GM23338 (cell line): ENCODE measurements at regions not wholly inside any gene's neighbourhood (a gene's known extent, or its start where the extent isn't known, plus 50 kb on each side); places are given as distances from the start of the nearest gene placed in this dataset.

Experiments
- ATAC-seq: fragments of 200-7000 bp; cut with Tn5 transposase; 3 replicates; pipeline ENCODE4 v1.9.1; 2020
- DNase-seq: peaks from one replicate; pipeline ENCODE4 v3.0.0-alpha.2; 2015; ENCODE audit warnings: low spot score
- H2AFZ ChIP-seq: fragments of 200-600 bp; sonication (generic); 2 replicates; pipeline ENCODE4 v1.8.0; 2016; ENCODE audit warnings: antibody characterized with exemption, mild to moderate bottlenecking, moderate library complexity
- H3F3A ChIP-seq: fragments of 200-600 bp; sonication (generic); replicated peaks from 2 replicates; pipeline ENCODE4 v1.8.0; 2017; ENCODE audit warnings: antibody characterized with exemption, mixed run types, low read depth
- H3K27ac ChIP-seq: fragments of 200-600 bp; sonication (generic); 2 replicates; pipeline ENCODE4 v1.6.1; 2016; ENCODE audit warnings: low read depth
- H3K27me3 ChIP-seq: fragments of 200-600 bp; sonication (generic); 2 replicates; pipeline ENCODE4 v1.8.0; 2016; ENCODE audit warnings: mild to moderate bottlenecking, mixed run types, moderate library complexity; ENCODE audit not compliant: insufficient read depth
- H3K36me3 ChIP-seq: fragments of 200-600 bp; sonication (generic); 2 replicates; pipeline ENCODE4 v1.8.0; 2016; ENCODE audit warnings: mild to moderate bottlenecking; ENCODE audit not compliant: insufficient read depth
- H3K4me1 ChIP-seq: fragments of 200-600 bp; sonication (generic); 2 replicates; pipeline ENCODE4 v1.8.0; 2016; ENCODE audit warnings: mild to moderate bottlenecking, moderate library complexity; ENCODE audit not compliant: insufficient read depth
- H3K4me2 ChIP-seq: fragments of 200-600 bp; sonication (generic); 2 replicates; pipeline ENCODE4 v1.7.1; 2017; ENCODE audit warnings: mixed run types
- H3K4me3 ChIP-seq: fragments of 200-600 bp; sonication (generic); 2 replicates; pipeline ENCODE4 v1.6.1; 2016; ENCODE audit warnings: mixed run types
- H3K79me2 ChIP-seq: fragments of 200-600 bp; sonication (generic); replicated peaks from 2 replicates; pipeline ENCODE4 v1.8.0; 2017; ENCODE audit warnings: mild to moderate bottlenecking; ENCODE audit not compliant: insufficient read depth
- H3K9me2 ChIP-seq: fragments of 200-600 bp; sonication (generic); 2 replicates; pipeline ENCODE4 v1.8.0; 2017; ENCODE audit not compliant: insufficient read depth
- H4K20me1 ChIP-seq: fragments of 200-600 bp; sonication (generic); replicated peaks from 2 replicates; pipeline ENCODE4 v1.8.0; 2017; ENCODE audit warnings: mild to moderate bottlenecking; ENCODE audit not compliant: insufficient read depth
- H3K27ac Mint-ChIP-seq: 2 replicates; pipeline ENCODE4 v1.8.0; 2020; ENCODE audit warnings: inconsistent platforms, mild to moderate bottlenecking, moderate library complexity, mixed read lengths
- H3K27me3 Mint-ChIP-seq: 3 replicates; pipeline ENCODE4 v1.8.0; 2022; ENCODE audit warnings: low read depth, mild to moderate bottlenecking, moderate library complexity, mixed read lengths, inconsistent platforms; ENCODE audit not compliant: insufficient read depth, poor library complexity
- H3K36me3 Mint-ChIP-seq: 3 replicates; pipeline ENCODE4 v1.8.0; 2021; ENCODE audit warnings: low read depth, mild to moderate bottlenecking, inconsistent platforms, moderate library complexity, mixed read lengths
- H3K4me1 Mint-ChIP-seq: 3 replicates; pipeline ENCODE4 v1.8.0; 2020; ENCODE audit warnings: mild to moderate bottlenecking, inconsistent platforms, mixed read lengths
- H3K4me3 Mint-ChIP-seq: 3 replicates; pipeline ENCODE4 v1.8.0; 2021; ENCODE audit warnings: moderate library complexity, mild to moderate bottlenecking, inconsistent platforms, mixed read lengths
- H3K9me3 Mint-ChIP-seq: 3 replicates; pipeline ENCODE4 v1.8.0; 2020; ENCODE audit warnings: moderate library complexity, mild to moderate bottlenecking, inconsistent platforms, mixed read lengths
- EZH2 ChIP-seq: fragments of 200-600 bp; sonication (generic); IDR thresholded peaks from one replicate; pipeline ENCODE4 v1.8.0; 2017; ENCODE audit warnings: antibody characterized with exemption, mild to moderate bottlenecking, low read depth; ENCODE audit not compliant: unreplicated experiment
- NANOG ChIP-seq: IDR thresholded peaks from 2 replicates; pipeline ENCODE4 v1.6.1; 2016; ENCODE audit warnings: antibody characterized with exemption, borderline replicate concordance
- POLR2AphosphoS5 ChIP-seq: IDR thresholded peaks from 2 replicates; pipeline ENCODE4 v1.6.1; 2016; ENCODE audit warnings: antibody characterized with exemption, low read depth
- REST ChIP-seq: IDR thresholded peaks from one replicate; pipeline ENCODE4 v1.6.1; 2018; ENCODE audit warnings: antibody characterized with exemption; ENCODE audit not compliant: unreplicated experiment
- STAT1 ChIP-seq: IDR thresholded peaks from one replicate; pipeline ENCODE4 v1.6.1; 2016; ENCODE audit warnings: antibody characterized with exemption; ENCODE audit not compliant: unreplicated experiment
- ZNF114 ChIP-seq: fragments of 250-450 bp; sonication (Bioruptor Pico); IDR thresholded peaks from 2 replicates; pipeline ENCODE4 v1.5.0; 2020; ENCODE audit warnings: mild to moderate bottlenecking, moderate library complexity
- ZNF331 ChIP-seq: fragments of 250-450 bp; sonication (Bioruptor Pico); IDR thresholded peaks from 2 replicates; pipeline ENCODE4 v1.5.0; 2020; ENCODE audit warnings: low read depth, mild to moderate bottlenecking, moderate library complexity
- TF ChIP-seq, protein P1 (sequence below): fragments of 250-450 bp; sonication (Bioruptor Pico); IDR thresholded peaks from 2 replicates; pipeline ENCODE4 v1.5.0; 2020; ENCODE audit warnings: mild to moderate bottlenecking, moderate library complexity
- TF ChIP-seq, protein P2 (sequence below), 2 experiments: fragments of 200-600 bp in 1 of 2; sonication (generic) in 1 of 2; conservative IDR thresholded peaks; 2 replicates each; pipeline versions ENCODE4 v1.5.1 to v1.6.1; 2016 to 2017; ENCODE audit warnings: antibody characterized with exemption in 2 of 2, low read depth in 2 of 2, mild to moderate bottlenecking in 2 of 2, moderate library complexity in 1 of 2
- TF ChIP-seq, protein P3 (sequence below): IDR thresholded peaks from 2 replicates; pipeline ENCODE4 v1.6.1; 2016; ENCODE audit warnings: antibody characterized with exemption

DNA sequence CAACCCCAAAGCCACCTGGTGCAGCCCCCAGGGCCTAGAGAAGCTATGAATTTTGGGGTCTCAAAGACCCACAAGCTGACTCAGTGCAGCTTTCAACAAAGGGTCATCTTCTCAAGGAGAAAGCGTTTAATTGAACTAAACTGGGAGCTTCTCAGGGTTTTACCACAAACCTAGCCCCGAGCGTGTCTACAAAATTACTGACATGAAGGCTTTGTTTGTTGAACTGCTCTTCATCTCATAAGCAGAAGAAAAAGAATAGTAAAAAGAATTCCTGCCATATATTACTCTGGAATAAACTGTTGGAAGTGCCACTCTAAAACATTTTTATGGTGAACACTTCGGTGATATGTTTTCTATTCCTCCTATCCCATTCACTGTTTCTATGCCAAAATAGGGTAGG, 50.8 kb upstream of the INCENP start:
- TF ChIP-seq EZH2 (no peak), ZNF114 (CRISPR knock-in tag) (no peak), STAT1 (no peak), NANOG (no peak), ZNF331 (CRISPR knock-in tag) (no peak)
- TF ChIP-seq, protein P1, sequence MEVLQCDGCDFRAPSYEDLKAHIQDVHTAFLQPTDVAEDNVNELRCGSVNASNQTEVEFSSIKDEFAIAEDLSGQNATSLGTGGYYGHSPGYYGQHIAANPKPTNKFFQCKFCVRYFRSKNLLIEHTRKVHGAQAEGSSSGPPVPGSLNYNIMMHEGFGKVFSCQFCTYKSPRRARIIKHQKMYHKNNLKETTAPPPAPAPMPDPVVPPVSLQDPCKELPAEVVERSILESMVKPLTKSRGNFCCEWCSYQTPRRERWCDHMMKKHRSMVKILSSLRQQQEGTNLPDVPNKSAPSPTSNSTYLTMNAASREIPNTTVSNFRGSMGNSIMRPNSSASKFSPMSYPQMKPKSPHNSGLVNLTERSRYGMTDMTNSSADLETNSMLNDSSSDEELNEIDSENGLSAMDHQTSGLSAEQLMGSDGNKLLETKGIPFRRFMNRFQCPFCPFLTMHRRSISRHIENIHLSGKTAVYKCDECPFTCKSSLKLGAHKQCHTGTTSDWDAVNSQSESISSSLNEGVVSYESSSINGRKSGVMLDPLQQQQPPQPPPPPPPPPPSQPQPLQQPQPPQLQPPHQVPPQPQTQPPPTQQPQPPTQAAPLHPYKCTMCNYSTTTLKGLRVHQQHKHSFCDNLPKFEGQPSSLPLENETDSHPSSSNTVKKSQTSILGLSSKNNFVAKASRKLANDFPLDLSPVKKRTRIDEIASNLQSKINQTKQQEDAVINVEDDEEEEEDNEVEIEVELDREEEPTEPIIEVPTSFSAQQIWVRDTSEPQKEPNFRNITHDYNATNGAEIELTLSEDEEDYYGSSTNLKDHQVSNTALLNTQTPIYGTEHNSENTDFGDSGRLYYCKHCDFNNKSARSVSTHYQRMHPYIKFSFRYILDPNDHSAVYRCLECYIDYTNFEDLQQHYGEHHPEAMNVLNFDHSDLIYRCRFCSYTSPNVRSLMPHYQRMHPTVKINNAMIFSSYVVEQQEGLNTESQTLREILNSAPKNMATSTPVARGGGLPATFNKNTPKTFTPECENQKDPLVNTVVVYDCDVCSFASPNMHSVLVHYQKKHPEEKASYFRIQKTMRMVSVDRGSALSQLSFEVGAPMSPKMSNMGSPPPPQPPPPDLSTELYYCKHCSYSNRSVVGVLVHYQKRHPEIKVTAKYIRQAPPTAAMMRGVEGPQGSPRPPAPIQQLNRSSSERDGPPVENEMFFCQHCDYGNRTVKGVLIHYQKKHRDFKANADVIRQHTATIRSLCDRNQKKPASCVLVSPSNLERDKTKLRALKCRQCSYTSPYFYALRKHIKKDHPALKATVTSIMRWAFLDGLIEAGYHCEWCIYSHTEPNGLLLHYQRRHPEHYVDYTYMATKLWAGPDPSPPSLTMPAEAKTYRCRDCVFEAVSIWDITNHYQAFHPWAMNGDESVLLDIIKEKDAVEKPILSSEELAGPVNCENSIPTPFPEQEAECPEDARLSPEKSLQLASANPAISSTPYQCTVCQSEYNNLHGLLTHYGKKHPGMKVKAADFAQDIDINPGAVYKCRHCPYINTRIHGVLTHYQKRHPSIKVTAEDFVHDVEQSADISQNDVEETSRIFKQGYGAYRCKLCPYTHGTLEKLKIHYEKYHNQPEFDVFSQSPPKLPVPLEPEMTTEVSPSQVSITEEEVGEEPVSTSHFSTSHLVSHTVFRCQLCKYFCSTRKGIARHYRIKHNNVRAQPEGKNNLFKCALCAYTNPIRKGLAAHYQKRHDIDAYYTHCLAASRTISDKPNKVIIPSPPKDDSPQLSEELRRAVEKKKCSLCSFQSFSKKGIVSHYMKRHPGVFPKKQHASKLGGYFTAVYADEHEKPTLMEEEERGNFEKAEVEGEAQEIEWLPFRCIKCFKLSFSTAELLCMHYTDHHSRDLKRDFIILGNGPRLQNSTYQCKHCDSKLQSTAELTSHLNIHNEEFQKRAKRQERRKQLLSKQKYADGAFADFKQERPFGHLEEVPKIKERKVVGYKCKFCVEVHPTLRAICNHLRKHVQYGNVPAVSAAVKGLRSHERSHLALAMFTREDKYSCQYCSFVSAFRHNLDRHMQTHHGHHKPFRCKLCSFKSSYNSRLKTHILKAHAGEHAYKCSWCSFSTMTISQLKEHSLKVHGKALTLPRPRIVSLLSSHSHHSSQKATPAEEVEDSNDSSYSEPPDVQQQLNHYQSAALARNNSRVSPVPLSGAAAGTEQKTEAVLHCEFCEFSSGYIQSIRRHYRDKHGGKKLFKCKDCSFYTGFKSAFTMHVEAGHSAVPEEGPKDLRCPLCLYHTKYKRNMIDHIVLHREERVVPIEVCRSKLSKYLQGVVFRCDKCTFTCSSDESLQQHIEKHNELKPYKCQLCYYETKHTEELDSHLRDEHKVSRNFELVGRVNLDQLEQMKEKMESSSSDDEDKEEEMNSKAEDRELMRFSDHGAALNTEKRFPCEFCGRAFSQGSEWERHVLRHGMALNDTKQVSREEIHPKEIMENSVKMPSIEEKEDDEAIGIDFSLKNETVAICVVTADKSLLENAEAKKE (CRISPR knock-in tag), result no peak
- H3K4me2 ChIP-seq, result no peak overlapping the region
- H3K27me3 ChIP-seq, result no peaks in the 10 kb centered on the region
- no peaks in the 10 kb centered on the region for H3K9me2 ChIP-seq
- no peak overlapping the region for H3K4me3 ChIP-seq
- H3K4me1 ChIP-seq, result no peaks in the 10 kb centered on the region
- H3K79me2 ChIP-seq, result no peaks in the 10 kb centered on the region
- Mint-ChIP-seq H3K36me3 (no peaks in the 10 kb centered on the region; the same call in 2 of the 3 replicates), H3K27ac (no peak overlapping the region), H3K4me3 (no peak overlapping the region), H3K4me1 (no peaks in the 10 kb centered on the region), H3K27me3 (no peaks in the 10 kb centered on the region), H3K9me3 (peaks cover 3% of the 10 kb centered on the region; the same call in 2 of the 3 replicates)
- no peaks in the 10 kb centered on the region for H4K20me1 ChIP-seq
- H3F3A ChIP-seq, result no peaks in the 10 kb centered on the region
- H2AFZ ChIP-seq, result no peak overlapping the region
- ATAC-seq (no peak), DNase-seq (no peak)
- H3K36me3 ChIP-seq, result no peaks in the 10 kb centered on the region
- no peak overlapping the region for H3K27ac ChIP-seq

GRCh38 chr11:62071408-62071807, 52.4 kb upstream of the INCENP start:
- Histone ChIP-seq H2AFZ (no peak overlapping the region), H3K36me3 (no peaks in the 10 kb centered on the region), H3K79me2 (no peaks in the 10 kb centered on the region), H4K20me1 (no peaks in the 10 kb centered on the region), H3K27ac (no peak overlapping the region), H3K4me3 (no peak overlapping the region), H3K4me1 (no peaks in the 10 kb centered on the region), H3K4me2 (no peak overlapping the region), H3K9me2 (no peaks in the 10 kb centered on the region), H3F3A (no peaks in the 10 kb centered on the region), H3K27me3 (no peaks in the 10 kb centered on the region)
- Mint-ChIP-seq H3K4me3 (no peak overlapping the region), H3K27ac (no peak overlapping the region), H3K4me1 (no peaks in the 10 kb centered on the region), H3K9me3 (peaks cover 3% of the 10 kb centered on the region; the same call in 2 of the 3 replicates), H3K27me3 (no peaks in the 10 kb centered on the region), H3K36me3 (no peaks in the 10 kb centered on the region; the same call in 2 of the 3 replicates)
- no peak for DNase-seq
- no peak for ATAC-seq
- no peak for TF ChIP-seq NANOG
- TF ChIP-seq, protein P2, sequence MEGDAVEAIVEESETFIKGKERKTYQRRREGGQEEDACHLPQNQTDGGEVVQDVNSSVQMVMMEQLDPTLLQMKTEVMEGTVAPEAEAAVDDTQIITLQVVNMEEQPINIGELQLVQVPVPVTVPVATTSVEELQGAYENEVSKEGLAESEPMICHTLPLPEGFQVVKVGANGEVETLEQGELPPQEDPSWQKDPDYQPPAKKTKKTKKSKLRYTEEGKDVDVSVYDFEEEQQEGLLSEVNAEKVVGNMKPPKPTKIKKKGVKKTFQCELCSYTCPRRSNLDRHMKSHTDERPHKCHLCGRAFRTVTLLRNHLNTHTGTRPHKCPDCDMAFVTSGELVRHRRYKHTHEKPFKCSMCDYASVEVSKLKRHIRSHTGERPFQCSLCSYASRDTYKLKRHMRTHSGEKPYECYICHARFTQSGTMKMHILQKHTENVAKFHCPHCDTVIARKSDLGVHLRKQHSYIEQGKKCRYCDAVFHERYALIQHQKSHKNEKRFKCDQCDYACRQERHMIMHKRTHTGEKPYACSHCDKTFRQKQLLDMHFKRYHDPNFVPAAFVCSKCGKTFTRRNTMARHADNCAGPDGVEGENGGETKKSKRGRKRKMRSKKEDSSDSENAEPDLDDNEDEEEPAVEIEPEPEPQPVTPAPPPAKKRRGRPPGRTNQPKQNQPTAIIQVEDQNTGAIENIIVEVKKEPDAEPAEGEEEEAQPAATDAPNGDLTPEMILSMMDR (conservative IDR thresholded peaks at IDR 0.05; ENCODE audit: low read depth in 2 of 2), result no peak
- TF ChIP-seq REST, result no peak
- no peak for TF ChIP-seq ZNF114 (CRISPR knock-in tag)
- TF ChIP-seq POLR2AphosphoS5, result no peak
- TF ChIP-seq, protein P3, sequence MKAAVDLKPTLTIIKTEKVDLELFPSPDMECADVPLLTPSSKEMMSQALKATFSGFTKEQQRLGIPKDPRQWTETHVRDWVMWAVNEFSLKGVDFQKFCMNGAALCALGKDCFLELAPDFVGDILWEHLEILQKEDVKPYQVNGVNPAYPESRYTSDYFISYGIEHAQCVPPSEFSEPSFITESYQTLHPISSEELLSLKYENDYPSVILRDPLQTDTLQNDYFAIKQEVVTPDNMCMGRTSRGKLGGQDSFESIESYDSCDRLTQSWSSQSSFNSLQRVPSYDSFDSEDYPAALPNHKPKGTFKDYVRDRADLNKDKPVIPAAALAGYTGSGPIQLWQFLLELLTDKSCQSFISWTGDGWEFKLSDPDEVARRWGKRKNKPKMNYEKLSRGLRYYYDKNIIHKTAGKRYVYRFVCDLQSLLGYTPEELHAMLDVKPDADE, result no peak
